WTC11 (cell line): ENCODE measurements at regions not wholly inside any gene's neighbourhood (a gene's known extent, or its start where the extent isn't known, plus 50 kb on each side); places are given as distances from the start of the nearest gene placed in this dataset.

Experiments used
- CTCF ChIP-seq: fragments of 200-600 bp; IDR thresholded peaks from 2 replicates; pipeline ENCODE4 v1.8.0; 2022; ENCODE audit warnings: antibody characterized with exemption
- SMAD3 ChIP-seq: sonication (generic); formaldehyde crosslinking; IDR thresholded peaks from 2 replicates; pipeline ENCODE4 v1.8.0; 2022; ENCODE audit warnings: missing genetic modification reagents, mild to moderate bottlenecking, borderline replicate concordance
- SP1 ChIP-seq: sonication (generic); formaldehyde crosslinking; conservative IDR thresholded peaks from 2 replicates; pipeline ENCODE4 v1.8.1; 2022; ENCODE audit warnings: missing genetic modification reagents

GRCh38 chr20:3315136-3315535, 76.1 kb upstream of the SLC4A11 start:
- TF ChIP-seq SP1 (no peak), SMAD3 (CRISPR knock-in tag) (no peak), CTCF (no peak)
